ENCODE measurements at regions not wholly inside any gene's neighbourhood (a gene's known extent, or its start where the extent isn't known, plus 50 kb on each side); places are given as distances from the start of the nearest gene placed in this dataset.

- intact Hi-C loops (cut with micrococcal nuclease): no loop called here
- BruUV-seq (replicated peaks): no TSS peak
- Histone ChIP-seq H2BK15ac (ENCODE audit: low read depth, low read length) (no peak overlapping the region), H3K18ac (ENCODE audit: low read depth, low read length) (no peak overlapping the region), H2BK5ac (ENCODE audit: low read depth, low read length, poor library complexity, severe bottlenecking) (no peak overlapping the region), H3K27me3 (ENCODE audit: control insufficient read depth, insufficient read depth, low read length) (peaks cover 2% of the 10 kb centered on the region; the same call in 1 of the 2 replicates), H4K91ac (ENCODE audit: insufficient read depth, low read depth, low read length) (no peak overlapping the region), H3K4ac (ENCODE audit: low read depth, low read length) (no peak overlapping the region), H2BK120ac (ENCODE audit: low read depth, low read length) (no peak overlapping the region), H2AK9ac (replicated peaks; ENCODE audit: low read depth, low read length, poor library complexity) (no peak overlapping the region), H3K23ac (ENCODE audit: low read depth, low read length) (no peak overlapping the region), H3K4me3 (ENCODE audit: insufficient read depth, low read depth, low read length) (no peak overlapping the region), H3K9ac (ENCODE audit: low read depth, low read length) (no peak overlapping the region), H2BK20ac (ENCODE audit: low read depth, low read length) (no peak overlapping the region), H3K79me1 (ENCODE audit: low read depth in 1 of 2, low read length in 2 of 2) (no peaks in the 10 kb centered on the region), H4K5ac (ENCODE audit: low read depth, low read length) (no peak overlapping the region), H3K14ac (replicated peaks; ENCODE audit: low read depth, low read length) (no peak overlapping the region), H3K27ac (ENCODE audit: insufficient read depth, low read length) (no peak overlapping the region), H3K9me1 (ENCODE audit: insufficient read depth, low read length) (no peaks in the 10 kb centered on the region), H3K4me2 (ENCODE audit: low read depth, low read length) (no peak overlapping the region), H4K8ac (ENCODE audit: low read depth in 2 of 2, low read length in 2 of 2) (no peak overlapping the region), H2AK5ac (ENCODE audit: low read depth, low read length) (no peak overlapping the region), H3K56ac (ENCODE audit: extremely low read depth, insufficient read depth, low read length) (no peak overlapping the region), H4K20me1 (ENCODE audit: insufficient read depth, low read length) (no peaks in the 10 kb centered on the region), H2AFZ (replicated peaks; ENCODE audit: low read length, poor library complexity) (no peak overlapping the region), H3K36me3 (ENCODE audit: control insufficient read depth, insufficient read depth, low read length) (no peaks in the 10 kb centered on the region), H3K4me1 (ENCODE audit: control insufficient read depth, insufficient read depth, low read length) (no peaks in the 10 kb centered on the region), H3K9me3 (ENCODE audit: control insufficient read depth, insufficient read depth, low read length) (peaks cover 9% of the 10 kb centered on the region)
- ATAC-seq (ENCODE audit: low read depth) (no peak), DNase-seq (no peak)
- CTCF ChIA-PET: no interaction called here
- POLR2A ChIA-PET (ENCODE audit: unreplicated experiment): no interaction called here
- in situ Hi-C loops (cut with MboI; ENCODE audit: low sequenced_read_pairs): no loop called here
- TF ChIP-seq CTCF (conservative IDR thresholded peaks at IDR 0.05; ENCODE audit: low read depth, low read length) (no peak), NFE2L2 (IDR thresholded peaks at IDR 0.05; ENCODE audit: low read depth, low read length) (no peak), RAD21 (IDR thresholded peaks at IDR 0.05; ENCODE audit: low read length) (no peak), ELK1 (IDR thresholded peaks at IDR 0.05; ENCODE audit: borderline replicate concordance, low read depth, low read length) (no peak), CHD1 (IDR thresholded peaks at IDR 0.05; ENCODE audit: low read depth, low read length) (no peak), RFX5 (IDR thresholded peaks at IDR 0.05; ENCODE audit: low read depth, low read length) (no peak), SMC3 (IDR thresholded peaks at IDR 0.05; ENCODE audit: low read depth, low read length) (no peak), MXI1 (IDR thresholded peaks at IDR 0.05; ENCODE audit: borderline replicate concordance, low read depth, low read length) (no peak), USF2 (IDR thresholded peaks at IDR 0.05; ENCODE audit: low read depth, low read length) (no peak), MAFK (IDR thresholded peaks at IDR 0.05; ENCODE audit: low read depth, low read length) (no peak), POLR2A (IDR thresholded peaks at IDR 0.05; ENCODE audit: low read depth, low read length) (no peak), RCOR1 (IDR thresholded peaks at IDR 0.05; ENCODE audit: insufficient replicate concordance, low read length) (no peak), BHLHE40 (IDR thresholded peaks at IDR 0.05; ENCODE audit: low read depth, low read length) (no peak), MAZ (IDR thresholded peaks at IDR 0.05; ENCODE audit: borderline replicate concordance, low read depth, low read length) (no peak), CEBPB (IDR thresholded peaks at IDR 0.05; ENCODE audit: low read depth, low read length) (no peak), FOS (IDR thresholded peaks at IDR 0.05; ENCODE audit: low read depth, low read length) (no peak)
- dilution Hi-C loops (cut with HindIII; ENCODE audit: low sequenced_read_pairs, unreplicated experiment): no loop called here
- WGBS, 2 experiments (ENCODE audit: extremely low coverage in 2 of 2, insufficient read length in 1 of 2): 50% methylated on average over 1 of the region's 2 CpGs; no CpG with 5 or more reads in 1 of the 2 experiments
These were observed 168.0 kb upstream of the DIPK2B start for GRCh38 chrX:45368705-45369104.

Measured in IMR-90 (cell line).